Hepatocyte (in vitro differentiated cells): ENCODE measurements at regions not wholly inside any gene's neighbourhood (a gene's known extent, or its start where the extent isn't known, plus 50 kb on each side); places are given as distances from the start of the nearest gene placed in this dataset.

Experiments used
- DNase-seq: peaks from one replicate; pipeline ENCODE4 v3.0.0-alpha.2; 2016; ENCODE audit warnings: low spot score
- H2AFZ ChIP-seq: fragments of 200-600 bp; sonication (generic); 2 replicates; pipeline ENCODE4 v1.6.0; 2016; ENCODE audit warnings: antibody characterized with exemption, mild to moderate bottlenecking
- H3K27ac ChIP-seq: fragments of 200-600 bp; sonication (generic); 2 replicates; pipeline ENCODE4 v1.5.1; 2016; ENCODE audit warnings: mild to moderate bottlenecking
- H3K27me3 ChIP-seq: fragments of 200-600 bp; sonication (generic); 2 replicates; pipeline ENCODE4 v1.6.1; 2016
- H3K36me3 ChIP-seq: fragments of 200-600 bp; sonication (generic); replicated peaks from 2 replicates; pipeline ENCODE4 v1.5.1; 2016; ENCODE audit warnings: low read depth; ENCODE audit not compliant: insufficient read depth
- H3K4me1 ChIP-seq: fragments of 200-600 bp; sonication (generic); 2 replicates; pipeline ENCODE4 v1.5.1; 2016; ENCODE audit warnings: mild to moderate bottlenecking, moderate library complexity; ENCODE audit not compliant: insufficient read depth
- H3K4me2 ChIP-seq: fragments of 200-600 bp; sonication (generic); 2 replicates; pipeline ENCODE4 v1.6.0; 2016
- H3K4me3 ChIP-seq: fragments of 200-600 bp; sonication (generic); 2 replicates; pipeline ENCODE4 v1.5.1; 2016; ENCODE audit warnings: mild to moderate bottlenecking
- H3K79me2 ChIP-seq: fragments of 200-600 bp; sonication (generic); 2 replicates; pipeline ENCODE4 v1.6.0; 2017; ENCODE audit warnings: mild to moderate bottlenecking
- H3K9me2 ChIP-seq: fragments of 200-600 bp; sonication (generic); replicated peaks from 2 replicates; pipeline ENCODE4 v1.6.0; 2017; ENCODE audit warnings: mild to moderate bottlenecking; ENCODE audit not compliant: insufficient read depth
- H3K9me3 ChIP-seq: fragments of 200-600 bp; sonication (generic); 2 replicates; pipeline ENCODE4 v1.5.1; 2016; ENCODE audit warnings: low read depth, mild to moderate bottlenecking
- H4K20me1 ChIP-seq: fragments of 200-600 bp; sonication (generic); 2 replicates; pipeline ENCODE4 v1.6.0; 2016; ENCODE audit warnings: mild to moderate bottlenecking; ENCODE audit not compliant: insufficient read depth, poor library complexity, severe bottlenecking
- CTCF ChIP-seq: fragments of 200-600 bp; sonication (generic); IDR thresholded peaks from 2 replicates; pipeline ENCODE4 v1.5.1; 2016; ENCODE audit warnings: antibody characterized with exemption, mild to moderate bottlenecking; ENCODE audit not compliant: poor library complexity
- EZH2 ChIP-seq: fragments of 200-600 bp; sonication (generic); IDR thresholded peaks from 2 replicates; pipeline ENCODE4 v1.6.1; 2016; ENCODE audit warnings: antibody characterized with exemption, mild to moderate bottlenecking, borderline replicate concordance
- EZH2phosphoT487 ChIP-seq: fragments of 200-600 bp; sonication (generic); IDR thresholded peaks from one replicate; pipeline ENCODE4 v1.6.1; 2018; ENCODE audit warnings: antibody characterized with exemption, mild to moderate bottlenecking, low read depth, moderate library complexity; ENCODE audit not compliant: unreplicated experiment, severe bottlenecking
- WGBS: methylation state at CpG from one replicate; pipeline ENCODE4 v1.1.6; 2016; ENCODE audit warnings: low lambda C conversion rate; ENCODE audit errors: missing lambda C conversion rate; 5-methylcytosine and 5-hydroxymethylcytosine counted together

- Histone ChIP-seq H3K79me2 (no peaks in the 10 kb centered on the region), H3K9me3 (no peaks in the 10 kb centered on the region), H3K27ac (no peak overlapping the region), H3K4me2 (no peak overlapping the region), H3K4me3 (no peak overlapping the region), H3K36me3 (no peaks in the 10 kb centered on the region), H4K20me1 (no peaks in the 10 kb centered on the region), H3K27me3 (no peaks in the 10 kb centered on the region), H2AFZ (no peak overlapping the region), H3K4me1 (no peaks in the 10 kb centered on the region), H3K9me2 (no peaks in the 10 kb centered on the region)
- WGBS, result 95% methylated on average over 1 of the region's 1 CpG
- no peak for DNase-seq
- TF ChIP-seq EZH2phosphoT487 (no peak), EZH2 (no peak), CTCF (no peak)
Observed at GRCh38 chr6:113495521-113495920, 361.6 kb upstream of the MARCKS start.

- Histone ChIP-seq H4K20me1 (no peaks in the 10 kb centered on the region), H3K4me2 (no peak overlapping the region), H3K4me3 (no peak overlapping the region), H2AFZ (no peak overlapping the region), H3K36me3 (no peaks in the 10 kb centered on the region), H3K27me3 (no peaks in the 10 kb centered on the region), H3K9me2 (no peaks in the 10 kb centered on the region), H3K79me2 (no peaks in the 10 kb centered on the region), H3K27ac (no peak overlapping the region), H3K9me3 (no peaks in the 10 kb centered on the region), H3K4me1 (no peaks in the 10 kb centered on the region)
- WGBS, result 77% methylated on average over 4 of the region's 4 CpGs
- TF ChIP-seq EZH2phosphoT487, result no peak
- TF ChIP-seq EZH2, result no peak
- no peak for TF ChIP-seq CTCF
- no peak for DNase-seq
Observed at GRCh38 chr6:113496166-113496565, 361.0 kb upstream of the MARCKS start.

- Histone ChIP-seq H3K4me1 (no peaks in the 10 kb centered on the region), H3K36me3 (no peaks in the 10 kb centered on the region), H3K4me2 (no peak overlapping the region), H3K79me2 (no peaks in the 10 kb centered on the region), H4K20me1 (no peaks in the 10 kb centered on the region), H3K9me3 (no peaks in the 10 kb centered on the region), H3K27me3 (no peaks in the 10 kb centered on the region), H3K27ac (no peak overlapping the region), H2AFZ (no peak overlapping the region), H3K9me2 (no peaks in the 10 kb centered on the region), H3K4me3 (no peak overlapping the region)
- TF ChIP-seq EZH2phosphoT487 (no peak), CTCF (no peak), EZH2 (no peak)
- 63% methylated on average over 1 of the region's 1 CpG for WGBS
- no peak for DNase-seq
Observed at GRCh38 chr6:113500221-113500620, 356.9 kb upstream of the MARCKS start.

- Histone ChIP-seq H2AFZ (no peak overlapping the region), H3K9me2 (no peaks in the 10 kb centered on the region), H3K27me3 (no peaks in the 10 kb centered on the region), H3K27ac (no peak overlapping the region), H3K4me2 (no peak overlapping the region), H3K4me3 (no peak overlapping the region), H3K79me2 (no peaks in the 10 kb centered on the region), H3K9me3 (no peaks in the 10 kb centered on the region), H3K4me1 (no peaks in the 10 kb centered on the region), H3K36me3 (no peaks in the 10 kb centered on the region), H4K20me1 (no peaks in the 10 kb centered on the region)
- WGBS, result 88% methylated on average over 2 of the region's 2 CpGs
- no peak for DNase-seq
- TF ChIP-seq EZH2phosphoT487, result no peak
- TF ChIP-seq EZH2, result no peak
- TF ChIP-seq CTCF, result no peak
Observed at GRCh38 chr6:113505084-113505699, 352.0 kb upstream of the MARCKS start.
